DMS53 (cell line): ENCODE measurements at regions not wholly inside any gene's neighbourhood (a gene's known extent, or its start where the extent isn't known, plus 50 kb on each side); places are given as distances from the start of the nearest gene placed in this dataset.
"Not testable (repeated sequence)": the region's sequence is repeated elsewhere in the genome, so short reads cannot be mapped to it uniquely, and the experiment has no call there.

ENCODE experiments used
- DNase-seq: peaks from one replicate; lab custom pipeline; 2025; lab: John Stamatoyannopoulos, UW

- DNase-seq = no peak
Observed at GRCh38 chr3:76198086-76198485, 412.7 kb upstream of the ZNF717 start.

- DNase-seq = no peak
Observed at GRCh38 chr3:76199382-76199781, 414.0 kb upstream of the ZNF717 start.

GRCh38 chr3:76203578-76203977 lies 418.2 kb upstream of the ZNF717 start:
- DNase-seq = no peak

- no peak for DNase-seq
Observed at GRCh38 chr3:76206346-76206745, 421.0 kb upstream of the ZNF717 start.

GRCh38 chr3:76212679-76213078 lies 427.3 kb upstream of the ZNF717 start:
- DNase-seq = no peak

GRCh38 chr3:76222201-76222600 lies 436.9 kb upstream of the ZNF717 start:
- DNase-seq = peak; percentile 10

GRCh38 chr3:76231258-76231657 lies 445.9 kb upstream of the ZNF717 start:
- no peak for DNase-seq

GRCh38 chr3:76242886-76243753 lies 457.8 kb upstream of the ZNF717 start:
- no peak for DNase-seq

GRCh38 chr3:76245073-76245472 lies 459.7 kb upstream of the ZNF717 start:
- DNase-seq = peak; percentile 57

- peak; percentile 39 for DNase-seq
Observed at GRCh38 chr3:76245622-76246021, 460.3 kb upstream of the ZNF717 start.

GRCh38 chr3:76264496-76264895 lies 479.1 kb upstream of the ZNF717 start:
- DNase-seq = no peak

- no peak for DNase-seq
Observed at GRCh38 chr3:76264911-76265310, 479.6 kb upstream of the ZNF717 start.

GRCh38 chr3:76266511-76266910 lies 481.2 kb upstream of the ZNF717 start:
- no peak for DNase-seq

GRCh38 chr3:76267851-76268380 lies 482.6 kb upstream of the ZNF717 start:
- DNase-seq = no peak

- no peak for DNase-seq
Observed at GRCh38 chr3:76293856-76294255, 508.5 kb upstream of the ZNF717 start.

- peak; percentile 42 for DNase-seq
Observed at GRCh38 chr3:76300746-76301145, 515.4 kb upstream of the ZNF717 start.

GRCh38 chr3:76307556-76307955 lies 522.2 kb upstream of the ZNF717 start:
- DNase-seq = no peak

GRCh38 chr3:76308541-76308940 lies 523.2 kb upstream of the ZNF717 start:
- DNase-seq = no peak

- DNase-seq = no peak
Observed at GRCh38 chr3:76310089-76310488, 524.7 kb upstream of the ZNF717 start.

GRCh38 chr3:76310667-76311066 lies 525.3 kb upstream of the ZNF717 start:
- DNase-seq = no peak

GRCh38 chr3:76311941-76312340 lies 526.6 kb upstream of the ZNF717 start:
- DNase-seq = no peak

GRCh38 chr3:76315906-76316305 lies 530.6 kb upstream of the ZNF717 start:
- DNase-seq = not testable (repeated sequence)

- DNase-seq = no peak
Observed at GRCh38 chr3:76321614-76322013, 536.3 kb upstream of the ZNF717 start.

GRCh38 chr3:76324101-76324500 lies 538.8 kb upstream of the ZNF717 start:
- DNase-seq = no peak
